ENCODE measurements at regions not wholly inside any gene's neighbourhood (a gene's known extent, or its start where the extent isn't known, plus 50 kb on each side); places are given as distances from the start of the nearest gene placed in this dataset.

- DNase-seq (ENCODE audit: low read depth in 2 of 2) = no peak
Observed at GRCh38 chr7:140242057-140243031, 65.6 kb upstream of the KDM7A start.

- DNase-seq (ENCODE audit: low read depth in 2 of 2) = no peak
Observed at GRCh38 chr7:140239653-140239935, 62.8 kb upstream of the KDM7A start.

- DNase-seq (ENCODE audit: low read depth in 2 of 2) = no peak
Observed at GRCh38 chr7:140238778-140239652, 62.2 kb upstream of the KDM7A start.

- DNase-seq (ENCODE audit: low read depth in 2 of 2) = no peak
Observed at GRCh38 chr7:140237390-140237789, 60.6 kb upstream of the KDM7A start.

DNA sequence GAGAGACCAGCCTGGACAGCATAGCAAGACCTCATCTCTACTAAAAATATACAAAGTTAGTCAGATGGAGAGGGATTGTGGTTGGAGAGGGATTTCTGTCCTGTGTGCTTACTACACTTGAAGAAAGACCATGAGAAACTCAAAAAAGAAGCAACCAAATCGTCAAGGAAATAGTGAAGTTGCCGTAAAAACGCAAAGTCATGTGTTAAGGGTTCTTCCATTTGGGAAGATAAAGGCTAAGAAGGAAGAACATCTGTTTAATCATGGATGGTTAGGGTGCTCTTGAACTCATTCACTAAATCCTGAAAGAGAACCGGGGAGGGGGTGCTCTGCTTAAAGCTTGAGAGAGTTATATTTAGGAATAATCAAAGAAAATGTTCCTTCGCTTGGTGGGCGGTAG, 59.8 kb upstream of the KDM7A start:
- DNase-seq (ENCODE audit: low read depth in 2 of 2) = no peak

- no peak for DNase-seq (ENCODE audit: low read depth in 2 of 2)
Observed at GRCh38 chr7:140235114-140235513, 58.3 kb upstream of the KDM7A start.

GRCh38 chr7:140232957-140233917, 56.5 kb upstream of the KDM7A start:
- no peak for DNase-seq (ENCODE audit: low read depth in 2 of 2)

DNA sequence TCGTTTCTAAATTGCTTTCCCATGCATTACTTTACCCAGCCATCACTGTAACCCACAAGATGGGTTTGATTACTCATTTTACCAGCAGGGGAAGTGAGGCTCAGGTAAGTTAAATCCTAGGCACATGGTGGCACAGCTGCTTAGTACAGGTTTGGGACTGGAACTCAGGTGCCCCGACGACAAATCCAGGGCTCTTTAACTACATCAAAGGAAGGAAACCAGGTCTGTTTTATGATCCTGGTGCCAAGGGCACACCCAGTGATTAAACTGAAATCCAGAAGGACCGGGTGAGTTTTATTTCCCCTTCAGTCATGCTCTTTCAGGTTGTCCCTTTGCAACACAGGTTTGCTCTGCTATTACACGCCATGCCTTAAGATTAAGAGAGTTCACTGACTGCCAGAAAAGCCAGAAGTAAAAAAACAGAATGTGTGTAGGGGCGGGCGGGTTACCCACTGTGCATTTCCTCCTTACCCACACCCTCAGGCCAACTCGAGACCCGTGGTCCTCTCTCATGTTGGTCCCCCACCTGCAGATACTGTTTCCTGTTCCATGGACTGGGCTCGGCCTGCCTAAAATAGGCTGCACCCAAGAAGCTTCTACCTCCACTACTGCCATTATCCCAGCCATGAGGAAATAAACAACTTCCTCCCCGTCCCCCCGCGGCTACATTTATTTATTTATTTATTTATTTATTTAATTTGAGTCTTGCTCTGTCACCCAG, 55.1 kb upstream of the KDM7A start:
- DNase-seq (ENCODE audit: low read depth in 2 of 2) = no peak

DNA sequence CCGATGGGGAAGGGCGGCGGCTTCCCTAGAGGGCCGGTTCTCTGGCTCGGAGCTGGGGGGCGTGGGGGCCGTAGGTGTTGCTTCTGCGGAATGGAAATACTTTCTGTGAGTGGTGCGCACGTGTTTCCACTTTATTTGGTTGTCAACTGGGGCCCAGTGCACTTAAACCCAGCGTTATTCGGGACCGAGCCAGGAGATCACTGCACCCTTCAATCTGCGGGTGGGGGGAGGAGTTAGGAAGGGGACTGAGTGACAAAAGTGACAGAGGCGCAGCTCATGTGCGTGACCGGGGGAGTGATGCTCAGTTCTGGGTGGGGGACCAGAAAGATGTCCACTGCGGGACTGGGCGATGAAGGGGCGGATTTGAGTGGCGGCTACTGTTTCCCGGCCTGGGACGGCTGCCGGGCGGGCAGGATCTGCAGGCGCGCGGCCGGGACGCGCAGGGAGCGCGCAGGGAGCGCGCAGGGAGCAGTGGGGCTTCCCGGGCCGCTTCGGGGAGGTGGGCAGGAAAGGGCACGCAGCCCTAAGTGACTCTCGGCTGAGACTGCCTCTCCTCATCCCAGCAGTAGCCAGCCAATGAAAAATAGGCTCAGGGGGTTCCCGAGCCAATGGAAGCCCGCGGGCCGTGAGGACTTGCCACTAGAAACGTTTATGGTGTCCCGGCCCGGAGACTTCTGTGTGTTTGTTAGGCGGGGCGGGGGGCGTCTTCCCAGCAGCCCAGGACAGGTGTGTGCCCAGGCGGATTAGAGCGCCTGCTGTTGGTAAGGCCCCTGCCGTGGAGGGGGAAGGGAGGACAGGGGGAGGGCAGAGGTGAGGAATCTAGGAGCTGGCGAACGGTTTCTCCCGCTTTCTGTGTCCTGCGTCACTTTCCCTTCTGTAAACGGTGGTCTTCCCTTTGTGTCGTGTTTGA, 54.3 kb upstream of the KDM7A start:
- peak; percentile 36 to 47 for DNase-seq (ENCODE audit: low read depth in 2 of 2)

GRCh38 chr7:140230516-140230860, 53.7 kb upstream of the KDM7A start:
- DNase-seq (ENCODE audit: low read depth in 2 of 2) = peak in 1 of 2 donors; percentile 13

DNA sequence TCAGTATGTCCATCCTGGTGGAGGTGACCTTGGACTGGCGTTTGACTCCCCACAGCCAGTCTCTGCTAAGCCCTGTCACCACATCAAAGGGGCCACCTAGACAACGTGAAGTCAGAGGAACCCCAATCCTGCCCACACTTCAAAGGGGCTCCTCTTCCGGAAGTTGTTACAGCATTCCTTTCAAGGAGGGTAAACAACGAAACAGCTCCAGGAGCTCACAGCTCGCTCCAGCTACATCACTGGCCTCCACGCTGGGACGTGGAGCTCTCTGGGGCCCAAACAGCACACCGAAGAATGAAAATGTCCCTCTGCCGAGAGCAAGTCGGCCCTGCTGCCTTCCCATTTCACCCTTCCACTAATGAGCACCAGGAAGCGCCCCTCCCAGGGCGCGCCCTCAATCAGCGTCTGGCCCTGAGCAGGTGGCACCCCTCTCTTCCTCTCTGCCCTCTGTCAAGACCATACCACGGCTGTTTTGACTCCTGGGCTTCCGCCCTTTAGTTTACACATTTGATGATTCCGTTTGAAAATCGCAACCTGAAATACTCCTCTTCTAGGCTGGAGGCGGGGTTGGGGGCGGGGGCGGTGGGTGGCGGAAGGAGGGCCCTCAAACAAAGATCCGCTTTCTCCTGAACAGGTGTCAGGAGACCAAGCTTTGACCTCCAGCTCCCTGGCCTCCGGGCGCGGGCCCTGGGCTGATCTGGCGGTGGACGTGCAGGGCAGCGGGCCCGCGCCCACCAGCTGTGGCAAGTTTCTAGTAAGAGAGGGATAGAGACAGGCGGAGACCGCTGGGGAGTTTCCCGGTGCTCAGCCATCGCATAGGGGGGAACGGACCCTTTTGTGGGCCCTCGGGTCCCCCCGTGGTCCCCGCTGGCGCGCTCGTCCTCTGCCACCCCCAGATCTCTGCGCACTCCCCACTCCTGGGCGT, 53.1 kb upstream of the KDM7A start:
- DNase-seq (ENCODE audit: low read depth in 2 of 2) = no peak

DNA sequence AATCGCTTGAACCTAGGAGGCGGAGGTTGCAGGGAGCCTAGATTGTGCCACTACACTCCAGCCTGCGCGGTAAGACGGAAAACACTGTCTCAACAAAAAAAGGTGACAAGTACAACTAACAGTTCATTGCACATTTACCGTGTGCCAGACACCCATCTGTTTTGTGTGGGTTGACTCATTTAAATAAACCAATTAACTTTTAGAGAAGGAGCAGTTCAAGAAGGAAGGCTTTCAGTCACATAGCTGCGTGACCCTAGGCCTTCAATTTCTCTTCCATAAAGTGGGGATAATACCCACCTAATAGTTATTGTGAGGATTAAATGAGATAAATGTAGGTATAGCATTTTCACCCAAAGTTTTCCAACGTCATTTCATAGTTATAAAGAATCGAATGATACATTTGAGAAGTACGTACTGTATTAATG, 52.3 kb upstream of the KDM7A start:
- no peak for DNase-seq (ENCODE audit: low read depth in 2 of 2)

Measured in lung microvascular endothelial cell (primary cell).